HepG2 (cell line): ENCODE measurements at regions not wholly inside any gene's neighbourhood (a gene's known extent, or its start where the extent isn't known, plus 50 kb on each side); places are given as distances from the start of the nearest gene placed in this dataset.
A peak's percentile ranks its signal among the peaks of the same experiment; 100 is the strongest.

Source experiments
- ATAC-seq: fragments of 200-7000 bp; cut with Tn5 transposase; 3 replicates; pipeline ENCODE4 v1.9.1; 2020; ENCODE audit warnings: mild to moderate bottlenecking, moderate library complexity
- BruUV-seq: library from RNA; stranded (reverse); fragments of 400-500 nt; replicated peaks from 2 replicates; lab custom pipeline; 2021; lab: Mats Ljungman, UMichigan
- CTCF ChIA-PET: fragments of 300-600 bp; formaldehyde crosslinking; extraction: SDS; loops from one replicate; lab custom pipeline; 2021; ENCODE audit warnings: low total read pairs, inconsistent platforms, low intra/inter-chr PET ratio; lab: Yijun Ruan, JAX
- POLR2A ChIA-PET: fragments of 350-600 bp; sonication (Branson Sonifier 250); formaldehyde crosslinking; loops from one replicate; lab custom pipeline; 2020; ENCODE audit warnings: antibody characterized with exemption, inconsistent platforms; lab: Yijun Ruan, JAX
- DNase-seq: peaks from one replicate; pipeline ENCODE4 v3.0.0-alpha.2; 2015; ENCODE audit warnings: low spot score
- FAIRE-seq: peaks from 3 replicates; lab custom pipeline; 2011; peaks lifted over from hg19 to GRCh38; lab: Jason Lieb, UNC
- H2AFZ ChIP-seq: one replicate; pipeline ENCODE4 v1.6.1; 2011; ENCODE audit warnings: low read length, inconsistent platforms
- H3K27ac ChIP-seq: fragments of 300-600 bp; 3 replicates; pipeline ENCODE4 v1.8.0; 2011; ENCODE audit warnings: mixed run types, mild to moderate bottlenecking, mixed read lengths, low read length, inconsistent platforms; ENCODE audit not compliant: insufficient read depth; ENCODE audit errors: extremely low read length
- H3K27me3 ChIP-seq, 2 experiments: fragments of 200-600 bp in 1 of 2; 2 replicates in 1 of 2; 3 replicates in 1 of 2; pipeline versions ENCODE4 v1.6.0 to v1.8.0; 2011; ENCODE audit warnings: low read length in 2 of 2, mild to moderate bottlenecking in 2 of 2, moderate library complexity in 2 of 2, inconsistent platforms in 1 of 2; ENCODE audit not compliant: insufficient read depth in 2 of 2, control insufficient read depth in 1 of 2
- H3K36me3 ChIP-seq, 2 experiments: fragments of 200-600 bp in 1 of 2; replicated peaks in 1 of 2; 2 replicates in 1 of 2; 3 replicates in 1 of 2; pipeline versions ENCODE4 v1.5.1 to v1.8.0; 2011; ENCODE audit warnings: low read length in 2 of 2, inconsistent platforms in 1 of 2; ENCODE audit not compliant: insufficient read depth in 2 of 2, control insufficient read depth in 1 of 2
- H3K4me1 ChIP-seq: 2 replicates; pipeline ENCODE4 v1.5.1; 2012; ENCODE audit warnings: low read length, inconsistent platforms; ENCODE audit not compliant: insufficient read depth
- H3K4me2 ChIP-seq: 2 replicates; pipeline ENCODE4 v1.6.0; 2011; ENCODE audit warnings: low read depth, low read length, inconsistent platforms
- H3K4me3 ChIP-seq, 3 experiments: fragments of 200-600 bp in 1 of 3; sonication (generic), shearing (Covaris generic) in 1 of 3; replicated peaks in 1 of 3; 2 replicates each; pipeline ENCODE4 v1.5.1; 2011 to 2016; ENCODE audit warnings: low read length in 3 of 3, inconsistent platforms in 2 of 3, low read depth in 2 of 3, mild to moderate bottlenecking in 2 of 3, control low read depth in 1 of 3, mixed read lengths in 1 of 3; ENCODE audit not compliant: insufficient read depth in 1 of 3
- H3K79me2 ChIP-seq: one replicate; pipeline ENCODE4 v1.6.1; 2011; ENCODE audit warnings: low read length, inconsistent platforms; ENCODE audit not compliant: insufficient read depth
- H3K9ac ChIP-seq: 2 replicates; pipeline ENCODE4 v1.6.0; 2011; ENCODE audit warnings: mild to moderate bottlenecking, low read depth, low read length, inconsistent platforms; ENCODE audit not compliant: insufficient read depth
- H3K9me3 ChIP-seq: 2 replicates; pipeline ENCODE4 v1.5.1; 2012; ENCODE audit warnings: mild to moderate bottlenecking, low read length
- H4K20me1 ChIP-seq: 2 replicates; pipeline ENCODE4 v1.6.0; 2011; ENCODE audit warnings: inconsistent platforms, mild to moderate bottlenecking, low read length, moderate library complexity; ENCODE audit not compliant: insufficient read depth
- NPAS2 ChIP-seq: sonication (generic); formaldehyde crosslinking; IDR thresholded peaks from 2 replicates; pipeline ENCODE4 v1.8.0; 2022; ENCODE audit warnings: mild to moderate bottlenecking, missing genetic modification reagents, borderline replicate concordance
- SOX13 ChIP-seq, 3 experiments: fragments of 450-650 bp in 1 of 3; sonication (generic) in 1 of 3; formaldehyde crosslinking in 1 of 3; IDR thresholded peaks in 2 of 3; conservative IDR thresholded peaks in 1 of 3; 2 replicates each; pipeline versions ENCODE4 v1.5.0 to v1.6.1; 2016 to 2020; ENCODE audit warnings: antibody characterized with exemption in 1 of 3, mild to moderate bottlenecking in 1 of 3, missing compliant biosample characterization in 1 of 3, missing genetic modification reagents in 1 of 3, moderate library complexity in 1 of 3
- ZBTB10 ChIP-seq: sonication (generic); formaldehyde crosslinking; IDR thresholded peaks from 2 replicates; pipeline ENCODE4 v1.4.0; 2020; ENCODE audit warnings: missing genetic modification reagents, borderline replicate concordance
- ZSCAN25 ChIP-seq: sonication (generic); formaldehyde crosslinking; IDR thresholded peaks from 2 replicates; pipeline ENCODE4 v1.8.0; 2022; ENCODE audit warnings: mild to moderate bottlenecking, missing genetic modification reagents
- WGBS: methylation state at CpG from one replicate; pipeline ENCODE4 v1.1.6; 2017; ENCODE audit warnings: low lambda C conversion rate; 5-methylcytosine and 5-hydroxymethylcytosine counted together
- in situ Hi-C: cut with HindIII; loops from 2 replicates; pipeline ENCODE4 v1.10.0; 2017; ENCODE audit warnings: low pct_unique_long_range_greater_than_20kb; ENCODE audit not compliant: extremely low pct_ligation_motif_present
- intact Hi-C: fragments of 100-400 bp; cut with micrococcal nuclease; formaldehyde crosslinking; loops from one replicate; pipeline ENCODE4 v1.10.0; 2022; ENCODE audit not compliant: unreplicated experiment

DNA sequence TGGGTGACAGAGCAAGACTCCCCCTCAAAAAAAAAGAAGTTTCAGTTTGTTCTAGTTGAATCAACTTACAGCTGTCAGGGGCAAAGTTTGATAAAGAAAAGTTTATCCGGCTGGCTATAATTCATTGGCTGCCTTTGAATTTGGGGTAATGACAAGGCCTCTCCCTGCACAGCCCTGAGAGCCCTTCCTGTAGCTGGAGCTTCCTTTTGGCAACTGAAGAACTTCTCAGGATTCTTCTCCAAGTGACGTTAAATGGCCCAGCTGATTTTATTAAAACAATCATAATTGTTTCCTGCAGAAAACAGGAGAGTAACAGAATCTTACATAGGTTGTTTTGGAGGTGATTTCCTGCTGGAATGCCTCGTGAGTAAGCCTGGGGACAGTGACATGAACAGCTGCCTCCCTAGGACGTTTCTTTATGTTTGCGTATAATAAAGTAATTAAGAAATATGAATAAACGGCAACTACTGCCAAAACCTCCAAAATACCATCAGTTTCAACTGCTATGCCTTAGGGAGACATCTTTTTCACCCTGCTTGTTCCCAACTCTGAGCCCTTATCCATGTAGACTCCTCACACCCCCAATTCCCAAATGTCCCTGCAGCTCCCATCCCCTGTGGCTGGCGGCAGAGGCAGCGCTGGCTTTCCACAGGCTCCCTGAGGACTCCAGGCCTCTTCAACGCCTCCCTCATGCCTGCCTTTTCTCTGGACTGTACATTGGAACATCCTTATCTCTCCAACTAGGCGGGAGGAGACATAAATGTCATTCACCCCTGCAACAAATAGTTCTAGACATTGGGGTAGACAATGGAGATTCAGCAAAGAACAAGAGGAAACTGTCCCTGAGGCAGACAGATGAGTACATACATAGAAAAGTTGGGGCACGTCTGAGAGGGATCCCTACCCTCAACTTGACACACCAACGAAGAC is 59.2 kb upstream of the FZD7 start:
- 23% methylated on average over 12 of the region's 12 CpGs for WGBS
- no peak overlapping the region for H3K9ac ChIP-seq
- no peak overlapping the region for H3K4me3 ChIP-seq
- peaks cover 26% of the 10 kb centered on the region for H3K4me1 ChIP-seq
- ATAC-seq: peak; percentile 54; the same call in 2 of the 3 replicates
- no peaks in the 10 kb centered on the region for H4K20me1 ChIP-seq
- peak overlapping the region; percentile 10; the same call in 1 of the 2 replicates for H3K4me2 ChIP-seq
- CTCF ChIA-PET: no interaction called here
- H3K27me3 ChIP-seq: peaks cover 0 to 9% of the 10 kb centered on the region in 2 experiments; a peak in 4 of 5 replicates
- in situ Hi-C loops (no loop called here), intact Hi-C loops (no loop called here)
- H3K36me3 ChIP-seq: no peaks in the 10 kb centered on the region
- no peak overlapping the region for H3K27ac ChIP-seq
- BruUV-seq: no TSS peak
- H3K79me2 ChIP-seq: no peaks in the 10 kb centered on the region
- TF ChIP-seq ZSCAN25 (peak; percentile 80), NPAS2 (CRISPR knock-in tag) (no peak), SOX13 (IDR thresholded peaks at IDR 0.05) (no peak), SOX13 (CRISPR knock-in tag; conservative IDR thresholded peaks at IDR 0.05 in 1 of 2, IDR thresholded peaks at IDR 0.05 in 1 of 2) (peak in 1 of 2 experiments; percentile 49; a peak in 2 of 4 replicates), ZBTB10 (no peak)
- TF ChIP-seq, all 625 proteins: peak for 2
- no peaks in the 10 kb centered on the region for H3K9me3 ChIP-seq
- DNase-seq (no peak), FAIRE-seq (no peak)
- POLR2A ChIA-PET: no interaction called here
- H2AFZ ChIP-seq: no peak overlapping the region
